ENCODE measurements at regions not wholly inside any gene's neighbourhood (a gene's known extent, or its start where the extent isn't known, plus 50 kb on each side); places are given as distances from the start of the nearest gene placed in this dataset.
"Not testable (repeated sequence)": the region's sequence is repeated elsewhere in the genome, so short reads cannot be mapped to it uniquely, and the experiment has no call there.

DNA sequence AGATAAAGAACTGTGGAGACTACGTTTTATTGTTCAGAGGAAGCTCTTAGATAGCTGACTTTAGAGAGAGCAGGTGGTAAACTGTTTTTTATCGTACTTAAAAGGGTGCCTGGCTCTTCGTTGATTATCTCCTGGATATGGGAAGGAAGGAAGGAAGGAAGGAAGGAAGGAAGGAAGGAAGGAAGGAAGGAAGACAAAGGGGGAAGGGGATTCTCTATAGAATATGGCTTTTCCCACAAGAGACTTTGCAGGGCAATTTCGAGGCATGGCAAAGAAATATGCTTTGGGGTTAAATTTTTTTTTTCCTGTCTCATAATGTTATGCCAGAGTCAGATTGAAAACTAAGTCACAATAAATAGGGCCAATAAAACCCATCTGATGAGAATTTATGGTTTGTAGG lies 271.9 kb upstream of the POU1F1 start:
- Histone ChIP-seq H3K4me2 (ENCODE audit: insufficient read depth, low read length) (no peak overlapping the region), H3K4me1 (ENCODE audit: insufficient read depth, low read length) (no peaks in the 10 kb centered on the region), H3K36me3 (ENCODE audit: insufficient read depth, low read length) (no peaks in the 10 kb centered on the region), H4K20me1 (ENCODE audit: insufficient read depth, low read length) (no peaks in the 10 kb centered on the region), H3K27ac (ENCODE audit: low read length) (no peak overlapping the region), H2AFZ (ENCODE audit: low read depth, low read length) (no peak overlapping the region), H3K27me3 (ENCODE audit: insufficient read depth, low read length, poor library complexity) (no peaks in the 10 kb centered on the region), H3K4me3 (ENCODE audit: low read depth in 1 of 2, low read length in 2 of 2) (no peak overlapping the region), H3K9me3 (ENCODE audit: insufficient read depth, low read length, severe bottlenecking) (no peaks in the 10 kb centered on the region), H3K9ac (ENCODE audit: low read depth, low read length) (no peak overlapping the region), H3K79me2 (ENCODE audit: insufficient read depth, low read length) (no peaks in the 10 kb centered on the region)
- TF ChIP-seq EZH2 (IDR thresholded peaks at IDR 0.05; ENCODE audit: borderline replicate concordance, low read depth, low read length, severe bottlenecking), result no peak
- TF ChIP-seq, protein P1, sequence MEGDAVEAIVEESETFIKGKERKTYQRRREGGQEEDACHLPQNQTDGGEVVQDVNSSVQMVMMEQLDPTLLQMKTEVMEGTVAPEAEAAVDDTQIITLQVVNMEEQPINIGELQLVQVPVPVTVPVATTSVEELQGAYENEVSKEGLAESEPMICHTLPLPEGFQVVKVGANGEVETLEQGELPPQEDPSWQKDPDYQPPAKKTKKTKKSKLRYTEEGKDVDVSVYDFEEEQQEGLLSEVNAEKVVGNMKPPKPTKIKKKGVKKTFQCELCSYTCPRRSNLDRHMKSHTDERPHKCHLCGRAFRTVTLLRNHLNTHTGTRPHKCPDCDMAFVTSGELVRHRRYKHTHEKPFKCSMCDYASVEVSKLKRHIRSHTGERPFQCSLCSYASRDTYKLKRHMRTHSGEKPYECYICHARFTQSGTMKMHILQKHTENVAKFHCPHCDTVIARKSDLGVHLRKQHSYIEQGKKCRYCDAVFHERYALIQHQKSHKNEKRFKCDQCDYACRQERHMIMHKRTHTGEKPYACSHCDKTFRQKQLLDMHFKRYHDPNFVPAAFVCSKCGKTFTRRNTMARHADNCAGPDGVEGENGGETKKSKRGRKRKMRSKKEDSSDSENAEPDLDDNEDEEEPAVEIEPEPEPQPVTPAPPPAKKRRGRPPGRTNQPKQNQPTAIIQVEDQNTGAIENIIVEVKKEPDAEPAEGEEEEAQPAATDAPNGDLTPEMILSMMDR (IDR thresholded peaks at IDR 0.05; ENCODE audit: borderline replicate concordance, extremely low read depth, low read length, poor library complexity, severe bottlenecking), result no peak
- no peak for DNase-seq
- no peak for ATAC-seq (ENCODE audit: insufficient read depth, low read depth)

GRCh38 chr3:87546216-87546615 lies 269.8 kb upstream of the POU1F1 start:
- Histone ChIP-seq H3K9ac (ENCODE audit: low read depth, low read length) (no peak overlapping the region), H3K27ac (ENCODE audit: low read length) (no peak overlapping the region), H3K79me2 (ENCODE audit: insufficient read depth, low read length) (no peaks in the 10 kb centered on the region), H3K27me3 (ENCODE audit: insufficient read depth, low read length, poor library complexity) (no peaks in the 10 kb centered on the region), H2AFZ (ENCODE audit: low read depth, low read length) (no peak overlapping the region), H3K4me1 (ENCODE audit: insufficient read depth, low read length) (no peaks in the 10 kb centered on the region), H4K20me1 (ENCODE audit: insufficient read depth, low read length) (no peaks in the 10 kb centered on the region), H3K4me2 (ENCODE audit: insufficient read depth, low read length) (no peak overlapping the region), H3K36me3 (ENCODE audit: insufficient read depth, low read length) (no peaks in the 10 kb centered on the region), H3K4me3 (ENCODE audit: low read depth in 1 of 2, low read length in 2 of 2) (no peak overlapping the region), H3K9me3 (ENCODE audit: insufficient read depth, low read length, severe bottlenecking) (no peaks in the 10 kb centered on the region)
- no peak for DNase-seq
- no peak for ATAC-seq (ENCODE audit: insufficient read depth, low read depth)
- no peak for TF ChIP-seq EZH2 (IDR thresholded peaks at IDR 0.05; ENCODE audit: borderline replicate concordance, low read depth, low read length, severe bottlenecking)
- TF ChIP-seq, protein P1 (IDR thresholded peaks at IDR 0.05; ENCODE audit: borderline replicate concordance, extremely low read depth, low read length, poor library complexity, severe bottlenecking), result no peak

GRCh38 chr3:87543408-87543807 lies 267.0 kb upstream of the POU1F1 start:
- not testable (repeated sequence) for H3K4me2 ChIP-seq (ENCODE audit: insufficient read depth, low read length); H4K20me1 ChIP-seq (ENCODE audit: insufficient read depth, low read length); H3K9ac ChIP-seq (ENCODE audit: low read depth, low read length); DNase-seq; H3K4me1 ChIP-seq (ENCODE audit: insufficient read depth, low read length); H2AFZ ChIP-seq (ENCODE audit: low read depth, low read length); H3K27ac ChIP-seq (ENCODE audit: low read length); H3K9me3 ChIP-seq (ENCODE audit: insufficient read depth, low read length, severe bottlenecking); H3K27me3 ChIP-seq (ENCODE audit: insufficient read depth, low read length, poor library complexity); ATAC-seq (ENCODE audit: insufficient read depth, low read depth); H3K79me2 ChIP-seq (ENCODE audit: insufficient read depth, low read length); H3K36me3 ChIP-seq (ENCODE audit: insufficient read depth, low read length); H3K4me3 ChIP-seq (ENCODE audit: low read depth in 1 of 2, low read length in 2 of 2)

DNA sequence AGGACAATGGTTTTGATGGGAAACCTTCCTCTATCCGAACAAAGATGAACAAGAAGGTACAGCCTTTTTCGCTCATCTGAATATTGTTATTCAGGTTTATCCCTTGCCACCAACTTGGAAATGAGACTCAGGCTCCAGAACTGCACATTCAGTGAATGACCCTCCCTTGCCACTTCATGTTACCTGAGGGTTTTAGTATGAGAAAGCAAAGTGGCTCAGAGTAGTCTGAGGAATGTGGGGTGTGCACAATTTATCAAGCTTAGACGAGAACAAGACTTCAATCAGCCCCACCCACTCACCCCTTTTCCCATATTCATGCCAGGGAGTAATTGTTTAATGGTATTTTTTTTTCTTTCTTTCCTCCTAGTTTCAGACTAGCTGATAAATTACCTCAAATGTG lies 265.3 kb upstream of the POU1F1 start:
- H3K9me3 ChIP-seq (ENCODE audit: insufficient read depth, low read length, severe bottlenecking), result no peaks in the 10 kb centered on the region
- no peak overlapping the region for H3K27ac ChIP-seq (ENCODE audit: low read length)
- no peak overlapping the region for H2AFZ ChIP-seq (ENCODE audit: low read depth, low read length)
- H3K9ac ChIP-seq (ENCODE audit: low read depth, low read length), result no peak overlapping the region
- H3K4me2 ChIP-seq (ENCODE audit: insufficient read depth, low read length), result no peak overlapping the region
- DNase-seq, result no peak
- H3K36me3 ChIP-seq (ENCODE audit: insufficient read depth, low read length), result no peaks in the 10 kb centered on the region
- no peaks in the 10 kb centered on the region for H3K4me1 ChIP-seq (ENCODE audit: insufficient read depth, low read length)
- no peaks in the 10 kb centered on the region for H3K27me3 ChIP-seq (ENCODE audit: insufficient read depth, low read length, poor library complexity)
- no peak overlapping the region for H3K4me3 ChIP-seq (ENCODE audit: low read depth in 1 of 2, low read length in 2 of 2)
- H3K79me2 ChIP-seq (ENCODE audit: insufficient read depth, low read length), result no peaks in the 10 kb centered on the region
- no peak for TF ChIP-seq EZH2 (IDR thresholded peaks at IDR 0.05; ENCODE audit: borderline replicate concordance, low read depth, low read length, severe bottlenecking)
- no peaks in the 10 kb centered on the region for H4K20me1 ChIP-seq (ENCODE audit: insufficient read depth, low read length)
- ATAC-seq (ENCODE audit: insufficient read depth, low read depth), result no peak

- H3K27me3 ChIP-seq (ENCODE audit: insufficient read depth, low read length, poor library complexity); H3K9ac ChIP-seq (ENCODE audit: low read depth, low read length); H3K9me3 ChIP-seq (ENCODE audit: insufficient read depth, low read length, severe bottlenecking): not testable (repeated sequence)
Observed at GRCh38 chr3:87538722-87539121, 262.3 kb upstream of the POU1F1 start.

More at GRCh38 chr3:87538722-87539121, 262.3 kb upstream of the POU1F1 start:
- H4K20me1 ChIP-seq (ENCODE audit: insufficient read depth, low read length); H3K4me3 ChIP-seq (ENCODE audit: low read depth in 1 of 2, low read length in 2 of 2); H3K79me2 ChIP-seq (ENCODE audit: insufficient read depth, low read length); H3K36me3 ChIP-seq (ENCODE audit: insufficient read depth, low read length); ATAC-seq (ENCODE audit: insufficient read depth, low read depth); H3K4me1 ChIP-seq (ENCODE audit: insufficient read depth, low read length); DNase-seq; H3K27ac ChIP-seq (ENCODE audit: low read length); H3K4me2 ChIP-seq (ENCODE audit: insufficient read depth, low read length); H2AFZ ChIP-seq (ENCODE audit: low read depth, low read length): not testable (repeated sequence)

All from DND-41 (cell line).